ENCODE measurements at regions not wholly inside any gene's neighbourhood (a gene's known extent, or its start where the extent isn't known, plus 50 kb on each side); places are given as distances from the start of the nearest gene placed in this dataset.
A peak's percentile ranks its signal among the peaks of the same experiment; 100 is the strongest.

GRCh38 chr14:104249089-104249488 is 110.7 kb downstream of the KIF26A start:
- ATAC-seq (ENCODE audit: poor library complexity) = no peak
- H3K27me3 Mint-ChIP-seq = no peaks in the 10 kb centered on the region
- TF ChIP-seq CTCF (IDR thresholded peaks at IDR 0.05) = no peak
- H3K9me3 Mint-ChIP-seq = no peaks in the 10 kb centered on the region
- H3K27ac ChIP-seq (ENCODE audit: low read depth in 1 of 2, low read length in 2 of 2) = no peak overlapping the region
- H3K4me3 Mint-ChIP-seq = no peak overlapping the region
- no peaks in the 10 kb centered on the region for H3K4me1 Mint-ChIP-seq (ENCODE audit: low read depth)
- H3K36me3 Mint-ChIP-seq (ENCODE audit: low read depth) = no peaks in the 10 kb centered on the region
- POLR2A ChIA-PET = no interaction called here
- no peak overlapping the region for H3K27ac Mint-ChIP-seq
- no peak overlapping the region for H3K4me3 ChIP-seq (ENCODE audit: low read length)
- H3K4me1 ChIP-seq (ENCODE audit: insufficient read depth, low read length) = no peaks in the 10 kb centered on the region
- no peaks in the 10 kb centered on the region for H3K36me3 ChIP-seq (ENCODE audit: insufficient read depth, low read length)
- intact Hi-C loops (cut with DNase I, micrococcal nuclease) = no loop called here
- CTCF ChIA-PET = no interaction called here
- H3K27me3 ChIP-seq (ENCODE audit: control insufficient read depth in 1 of 2, insufficient read depth in 2 of 2, low read length in 2 of 2) = no peaks in the 10 kb centered on the region
- peak in 1 of 14 experiments; percentile 3 for DNase-seq
- peaks cover 0 to 23% of the 10 kb centered on the region in 2 experiments for H3K9me3 ChIP-seq (ENCODE audit: control insufficient read depth in 1 of 2, insufficient read depth in 1 of 2, low read length in 2 of 2)

- Histone ChIP-seq H3K27ac (ENCODE audit: low read depth in 1 of 2, low read length in 2 of 2) (no peak overlapping the region), H3K36me3 (ENCODE audit: insufficient read depth, low read length) (no peaks in the 10 kb centered on the region), H3K4me3 (ENCODE audit: low read length) (no peak overlapping the region), H3K9me3 (ENCODE audit: control insufficient read depth in 1 of 2, insufficient read depth in 1 of 2, low read length in 2 of 2) (peaks cover 0 to 16% of the 10 kb centered on the region in 2 experiments), H3K27me3 (ENCODE audit: control insufficient read depth in 1 of 2, insufficient read depth in 2 of 2, low read length in 2 of 2) (no peaks in the 10 kb centered on the region), H3K4me1 (ENCODE audit: insufficient read depth, low read length) (no peaks in the 10 kb centered on the region)
- POLR2A ChIA-PET = no interaction called here
- DNase-seq (peak in 1 of 14 experiments; percentile 7), ATAC-seq (ENCODE audit: poor library complexity) (no peak)
- no peak for TF ChIP-seq CTCF (IDR thresholded peaks at IDR 0.05)
- H3K4me1 Mint-ChIP-seq (ENCODE audit: low read depth) = no peaks in the 10 kb centered on the region
- no peaks in the 10 kb centered on the region for H3K36me3 Mint-ChIP-seq (ENCODE audit: low read depth)
- H3K27me3 Mint-ChIP-seq = peaks cover 4% of the 10 kb centered on the region
- CTCF ChIA-PET = no interaction called here
- H3K4me3 Mint-ChIP-seq = no peak overlapping the region
- H3K9me3 Mint-ChIP-seq = no peaks in the 10 kb centered on the region
- intact Hi-C loops (cut with DNase I, micrococcal nuclease) = no loop called here
- no peak overlapping the region for H3K27ac Mint-ChIP-seq
These were observed 111.3 kb downstream of the KIF26A start for GRCh38 chr14:104249706-104250105.

- no peak overlapping the region for H3K4me3 ChIP-seq (ENCODE audit: low read length)
- no peak overlapping the region for H3K27ac Mint-ChIP-seq
- POLR2A ChIA-PET = no interaction called here
- peaks cover 0 to 12% of the 10 kb centered on the region in 2 experiments for H3K9me3 ChIP-seq (ENCODE audit: control insufficient read depth in 1 of 2, insufficient read depth in 1 of 2, low read length in 2 of 2)
- H3K27me3 ChIP-seq (ENCODE audit: control insufficient read depth in 1 of 2, insufficient read depth in 2 of 2, low read length in 2 of 2) = no peaks in the 10 kb centered on the region
- no peaks in the 10 kb centered on the region for H3K4me1 Mint-ChIP-seq (ENCODE audit: low read depth)
- intact Hi-C loops (cut with DNase I, micrococcal nuclease) = no loop called here
- TF ChIP-seq CTCF (IDR thresholded peaks at IDR 0.05) = no peak
- peak in 1 of 14 experiments; percentile 10 for DNase-seq
- no peak overlapping the region for H3K4me3 Mint-ChIP-seq
- H3K9me3 Mint-ChIP-seq = no peaks in the 10 kb centered on the region
- H3K4me1 ChIP-seq (ENCODE audit: insufficient read depth, low read length) = no peaks in the 10 kb centered on the region
- peaks cover 4% of the 10 kb centered on the region for H3K27me3 Mint-ChIP-seq
- ATAC-seq (ENCODE audit: poor library complexity) = no peak
- H3K27ac ChIP-seq (ENCODE audit: low read depth in 1 of 2, low read length in 2 of 2) = no peak overlapping the region
- H3K36me3 Mint-ChIP-seq (ENCODE audit: low read depth) = no peaks in the 10 kb centered on the region
- no peaks in the 10 kb centered on the region for H3K36me3 ChIP-seq (ENCODE audit: insufficient read depth, low read length)
- CTCF ChIA-PET = no interaction called here
These were observed 111.8 kb downstream of the KIF26A start for GRCh38 chr14:104250175-104250574.
